Heart right ventricle (tissue), 16 donors: ENCODE measurements at regions not wholly inside any gene's neighbourhood (a gene's known extent, or its start where the extent isn't known, plus 50 kb on each side); places are given as distances from the start of the nearest gene placed in this dataset.

Experiments used
- ATAC-seq, 8 donors: fragments of 200-7000 bp; cut with Tn5 transposase; one replicate each; pipeline ENCODE4 v1.9.1; 2020; ENCODE audit warnings: mild to moderate bottlenecking in 8 of 8, moderate library complexity in 8 of 8, moderate number of reproducible peaks in 1 of 8
- DNase-seq, 2 donors: peaks; one replicate each; pipeline ENCODE4 v3.0.0-alpha.2; 2020
- H3K27ac ChIP-seq, 10 donors: fragments of 200-600 bp; sonication (generic) in 2 of 10; one replicate each; pipeline versions ENCODE4 v1.5.0 to v1.8.0; 2020 to 2022; ENCODE audit warnings: mild to moderate bottlenecking in 3 of 10
- H3K27me3 ChIP-seq, 7 donors: fragments of 200-600 bp; one replicate each; pipeline ENCODE4 v1.8.0; 2021 to 2022; ENCODE audit warnings: mild to moderate bottlenecking in 2 of 7
- H3K36me3 ChIP-seq, 9 donors: fragments of 200-600 bp; sonication (generic) in 1 of 9; one replicate each; pipeline versions ENCODE4 v1.5.0 to v1.8.0; 2020 to 2022; ENCODE audit warnings: mild to moderate bottlenecking in 2 of 9
- H3K4me1 ChIP-seq, 9 donors: fragments of 200-600 bp; sonication (generic) in 1 of 9; one replicate each; pipeline versions ENCODE4 v1.5.0 to v1.8.0; 2020 to 2022; ENCODE audit warnings: mild to moderate bottlenecking in 4 of 9
- H3K4me3 ChIP-seq, 10 donors: fragments of 200-600 bp; sonication (generic) in 2 of 10; one replicate each; pipeline versions ENCODE4 v1.5.0 to v1.8.0; 2020 to 2022; ENCODE audit warnings: mild to moderate bottlenecking in 7 of 10, moderate library complexity in 2 of 10
- H3K9me3 ChIP-seq, 11 donors: fragments of 200-600 bp in 10 of 11; sonication (generic) in 2 of 11; one replicate each; pipeline versions ENCODE4 v1.5.0 to v1.8.0; 2013 to 2022; ENCODE audit warnings: mild to moderate bottlenecking in 2 of 11, control low read depth in 1 of 11, moderate library complexity in 1 of 11
- WGBS, 2 donors: extraction: QIAGEN DNeasy Blood & Tissue Kit; methylation state at CpG; one replicate each; pipeline ENCODE4 v1.1.7; 2013; ENCODE audit warnings: inconsistent platforms in 1 of 2; 5-methylcytosine and 5-hydroxymethylcytosine counted together
- intact Hi-C, 10 donors: fragments of 100-400 bp; cut with DNase I; formaldehyde crosslinking; loops; one replicate each; pipeline versions ENCODE4 v1.11.1 to v1.14.2; 2022
- TF ChIP-seq, protein P1 (sequence below), 9 donors: fragments of 200-600 bp; sonication (generic) in 2 of 9; IDR thresholded peaks; one replicate each; pipeline versions ENCODE4 v1.5.0 to v1.8.0; 2021 to 2022; ENCODE audit warnings: antibody characterized with exemption in 9 of 9, mild to moderate bottlenecking in 5 of 9, moderate library complexity in 1 of 9
- donor health status: Arrhythmogenic right ventricular cardiomyopathy.
- donor health status: ischemic (EF 13 %, LVEDD 7.1; RV severe dilation, severe dysfunction).
- donor health status: healthy with polysubstance abuse.
- donor health status: DM: no; HTN: yes; CAD: no.
- donor health status: DM: no; HTN: no; CAD: no.
- donor health status: ischemic (EF 25% LVEDD 6.9; RV normal size, moderate dysfunction).
- donor health status: ischemic (EF 25% LVEDD 5.7; RV mildly dilated, moderate dysfunction).
- donor health status: healthy.
- donor health status: DM: yes; HTN: yes; CAD: no.
- donor health status: Ischemic cardiomyopathy.
- donor health status: ischemic (EF 35%, LVEDD 5.7; RV mildly dilated, moderate dysfunction).
- donor health status: nonischemic (EF 11% LVEDD 7.7; RV severe dilation, severe dysfunction).
- donor health status: DM: yes; HTN: yes; CAD: no.
- donor health status: PGD.
- donor health status: ischemic (EF 29% LVEDD 5.4; RV normal size, mild dysfunction).
- donor health status: nonischemic (EF 23%, LVEDD 6.1; RV moderate dilation, normal function).

- H3K4me3 ChIP-seq = no peak overlapping the region
- DNase-seq = no peak
- H3K27me3 ChIP-seq = no peaks in the 10 kb centered on the region
- H3K4me1 ChIP-seq = no peaks in the 10 kb centered on the region
- TF ChIP-seq, protein P1, sequence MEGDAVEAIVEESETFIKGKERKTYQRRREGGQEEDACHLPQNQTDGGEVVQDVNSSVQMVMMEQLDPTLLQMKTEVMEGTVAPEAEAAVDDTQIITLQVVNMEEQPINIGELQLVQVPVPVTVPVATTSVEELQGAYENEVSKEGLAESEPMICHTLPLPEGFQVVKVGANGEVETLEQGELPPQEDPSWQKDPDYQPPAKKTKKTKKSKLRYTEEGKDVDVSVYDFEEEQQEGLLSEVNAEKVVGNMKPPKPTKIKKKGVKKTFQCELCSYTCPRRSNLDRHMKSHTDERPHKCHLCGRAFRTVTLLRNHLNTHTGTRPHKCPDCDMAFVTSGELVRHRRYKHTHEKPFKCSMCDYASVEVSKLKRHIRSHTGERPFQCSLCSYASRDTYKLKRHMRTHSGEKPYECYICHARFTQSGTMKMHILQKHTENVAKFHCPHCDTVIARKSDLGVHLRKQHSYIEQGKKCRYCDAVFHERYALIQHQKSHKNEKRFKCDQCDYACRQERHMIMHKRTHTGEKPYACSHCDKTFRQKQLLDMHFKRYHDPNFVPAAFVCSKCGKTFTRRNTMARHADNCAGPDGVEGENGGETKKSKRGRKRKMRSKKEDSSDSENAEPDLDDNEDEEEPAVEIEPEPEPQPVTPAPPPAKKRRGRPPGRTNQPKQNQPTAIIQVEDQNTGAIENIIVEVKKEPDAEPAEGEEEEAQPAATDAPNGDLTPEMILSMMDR (IDR thresholded peaks at IDR 0.05) = no peak
- 94 to 95% methylated on average over 2 of the region's 2 CpGs for WGBS, 2 donors
- intact Hi-C loops = no loop called here
- H3K36me3 ChIP-seq = no peaks in the 10 kb centered on the region
- H3K27ac ChIP-seq = no peak overlapping the region
- H3K9me3 ChIP-seq = no peaks in the 10 kb centered on the region
- no peak for ATAC-seq
Observed at GRCh38 chr11:81585390-81585933, 1148.2 kb downstream of the FAM181B start.

- ATAC-seq = no peak
Observed at GRCh38 chr11:81579339-81579738, 1154.3 kb downstream of the FAM181B start.

DNA sequence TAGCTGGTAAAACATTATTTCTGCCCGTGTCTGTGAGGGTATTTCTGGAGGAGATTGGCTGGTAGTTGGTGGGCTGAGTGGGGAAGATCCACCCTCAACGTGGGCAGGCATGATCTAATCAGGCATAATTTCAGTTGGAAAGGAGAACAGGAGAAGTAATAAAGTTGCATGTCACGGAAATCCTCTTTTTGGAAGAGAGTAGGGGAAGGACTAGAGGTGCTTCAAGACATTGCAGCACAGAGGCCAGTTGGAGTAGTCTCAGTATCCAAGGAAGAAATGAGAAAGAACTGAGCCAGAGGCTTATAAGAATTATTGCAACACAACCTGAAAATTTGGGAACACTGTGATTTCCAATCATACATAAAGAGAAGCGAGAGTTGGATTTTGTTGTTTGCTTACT, 1155.1 kb downstream of the FAM181B start:
- Histone ChIP-seq H3K36me3 (no peaks in the 10 kb centered on the region), H3K4me3 (no peak overlapping the region), H3K27ac (no peak overlapping the region), H3K9me3 (no peaks in the 10 kb centered on the region), H3K27me3 (no peaks in the 10 kb centered on the region), H3K4me1 (no peaks in the 10 kb centered on the region)
- DNase-seq (no peak), ATAC-seq (no peak)
- TF ChIP-seq, protein P1 (IDR thresholded peaks at IDR 0.05) = no peak
- intact Hi-C loops = no loop called here
- WGBS, 2 donors = 53 to 58% methylated on average over 4 of the region's 4 CpGs

More at GRCh38 chr11:81579339-81579738, 1154.3 kb downstream of the FAM181B start:
- no peak overlapping the region for H3K4me3 ChIP-seq
- WGBS, 2 donors = 52 to 66% methylated on average over 2 of the region's 2 CpGs
- no peaks in the 10 kb centered on the region for H3K36me3 ChIP-seq
- no peaks in the 10 kb centered on the region for H3K27me3 ChIP-seq
- no peak overlapping the region for H3K27ac ChIP-seq
- no peaks in the 10 kb centered on the region for H3K4me1 ChIP-seq
- intact Hi-C loops = no loop called here
- no peaks in the 10 kb centered on the region for H3K9me3 ChIP-seq
- TF ChIP-seq, protein P1 (IDR thresholded peaks at IDR 0.05) = no peak
- no peak for DNase-seq

DNA sequence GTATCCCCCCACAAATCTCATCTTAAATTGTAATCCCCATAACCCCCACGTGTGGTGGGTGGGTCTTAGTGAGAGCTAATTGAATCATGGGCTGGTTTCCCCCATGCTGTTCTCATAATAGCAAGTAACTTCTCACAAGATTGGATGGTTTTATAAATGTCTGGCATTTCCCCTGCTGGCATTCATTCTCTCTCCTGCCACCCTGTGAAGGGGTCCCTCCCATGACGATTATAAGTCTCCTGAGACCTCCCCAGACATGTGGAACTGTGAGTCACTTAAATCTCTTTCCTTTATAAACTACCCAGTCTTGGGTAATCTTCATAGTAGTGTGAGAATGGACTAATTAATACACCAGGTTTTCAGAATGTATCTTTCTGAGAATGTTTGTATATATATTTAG, 1159.4 kb downstream of the FAM181B start:
- TF ChIP-seq, protein P1 (IDR thresholded peaks at IDR 0.05) = no peak

More for the DNA sequence above, 1159.4 kb downstream of the FAM181B start:
- no peaks in the 10 kb centered on the region for H3K4me1 ChIP-seq
- no peak for ATAC-seq
- DNase-seq = no peak
- H3K9me3 ChIP-seq = no peaks in the 10 kb centered on the region
- WGBS, 2 donors = 37 to 44% methylated on average over 2 of the region's 2 CpGs
- H3K36me3 ChIP-seq = no peaks in the 10 kb centered on the region
- H3K4me3 ChIP-seq = no peak overlapping the region
- H3K27me3 ChIP-seq = no peaks in the 10 kb centered on the region
- H3K27ac ChIP-seq = no peak overlapping the region
- intact Hi-C loops = no loop called here
